HG03558 (cell line): ENCODE measurements at regions not wholly inside any gene's neighbourhood (a gene's known extent, or its start where the extent isn't known, plus 50 kb on each side); places are given as distances from the start of the nearest gene placed in this dataset.

ENCODE experiments used
- ATAC-seq: cut with Tn5 transposase; IDR thresholded peaks from one replicate; pipeline ENCODE4 v1.9.1; 2021; ENCODE audit warnings: moderate number of reproducible peaks; ENCODE audit not compliant: unreplicated experiment; ENCODE audit errors: extremely low read depth

- ATAC-seq: no peak
Measured at GRCh38 chr3:31390466-31390865, 142.3 kb upstream of the STT3B start.

- ATAC-seq: no peak
Measured at GRCh38 chr3:31391150-31391549, 141.6 kb upstream of the STT3B start.

GRCh38 chr3:31392568-31392967 is 140.2 kb upstream of the STT3B start:
- ATAC-seq: no peak

GRCh38 chr3:31399271-31399670 is 133.5 kb upstream of the STT3B start:
- no peak for ATAC-seq

GRCh38 chr3:31402117-31402516 is 130.6 kb upstream of the STT3B start:
- ATAC-seq: no peak

- ATAC-seq: no peak
Measured at GRCh38 chr3:31403197-31403596, 129.5 kb upstream of the STT3B start.

- no peak for ATAC-seq
Measured at GRCh38 chr3:31404871-31405270, 127.9 kb upstream of the STT3B start.

GRCh38 chr3:31405515-31405914 is 127.2 kb upstream of the STT3B start:
- ATAC-seq: no peak

GRCh38 chr3:31406896-31407295 is 125.8 kb upstream of the STT3B start:
- no peak for ATAC-seq

GRCh38 chr3:31407665-31408064 is 125.1 kb upstream of the STT3B start:
- no peak for ATAC-seq

GRCh38 chr3:31408720-31409119 is 124.0 kb upstream of the STT3B start:
- ATAC-seq: no peak

- ATAC-seq: no peak
Measured at GRCh38 chr3:31409389-31409788, 123.3 kb upstream of the STT3B start.

GRCh38 chr3:31409866-31410265 is 122.9 kb upstream of the STT3B start:
- ATAC-seq: no peak

- ATAC-seq: no peak
Measured at GRCh38 chr3:31410411-31410810, 122.3 kb upstream of the STT3B start.

GRCh38 chr3:31412832-31413231 is 119.9 kb upstream of the STT3B start:
- no peak for ATAC-seq

- ATAC-seq: no peak
Measured at GRCh38 chr3:31413515-31413914, 119.2 kb upstream of the STT3B start.

- no peak for ATAC-seq
Measured at GRCh38 chr3:31416980-31417379, 115.7 kb upstream of the STT3B start.

- no peak for ATAC-seq
Measured at GRCh38 chr3:31417486-31417885, 115.2 kb upstream of the STT3B start.

GRCh38 chr3:31420311-31420710 is 112.4 kb upstream of the STT3B start:
- ATAC-seq: no peak

- ATAC-seq: no peak
Measured at GRCh38 chr3:31421314-31422048, 111.2 kb upstream of the STT3B start.

- ATAC-seq: no peak
Measured at GRCh38 chr3:31422237-31422636, 110.5 kb upstream of the STT3B start.

- ATAC-seq: no peak
Measured at GRCh38 chr3:31423482-31423881, 109.2 kb upstream of the STT3B start.

- ATAC-seq: no peak
Measured at GRCh38 chr3:31425401-31425800, 107.3 kb upstream of the STT3B start.
